CD4-positive, alpha-beta T cell (primary cell): ENCODE measurements at regions not wholly inside any gene's neighbourhood (a gene's known extent, or its start where the extent isn't known, plus 50 kb on each side); places are given as distances from the start of the nearest gene placed in this dataset.

Experiments used
- ATAC-seq: fragments of 200-7000 bp; cut with Tn5 transposase; one replicate; pipeline ENCODE4 v1.10.0; 2022; ENCODE audit warnings: mild to moderate bottlenecking; ENCODE audit not compliant: poor library complexity
- CTCF ChIA-PET: fragments of 350-600 bp; sonication (Branson Sonifier 250); formaldehyde crosslinking; loops from one replicate; lab custom pipeline; 2021; ENCODE audit warnings: antibody characterized with exemption, inconsistent platforms; lab: Charles Lee
- POLR2A ChIA-PET: fragments of 350-600 bp; sonication (Branson Sonifier 250); formaldehyde crosslinking; loops from one replicate; lab custom pipeline; 2021; ENCODE audit warnings: antibody characterized with exemption, inconsistent platforms; lab: Charles Lee
- DNase-seq, 14 experiments: peaks; one replicate each; pipeline ENCODE4 v3.0.0-alpha.2; 2013 to 2020; ENCODE audit warnings: mixed read lengths in 2 of 14
- H3K27ac ChIP-seq, 2 donors: one replicate each; pipeline versions ENCODE4 v1.5.1 to v1.7.0; 2013; ENCODE audit warnings: low read length in 2 of 2, low read depth in 1 of 2, mild to moderate bottlenecking in 1 of 2
- H3K27me3 ChIP-seq, 2 experiments: 1 replicate in 1 of 2; 2 replicates in 1 of 2; pipeline versions ENCODE4 v1.6.1 to v1.7.0; 2013; ENCODE audit warnings: low read length in 2 of 2, control low read depth in 1 of 2, mild to moderate bottlenecking in 1 of 2, moderate library complexity in 1 of 2; ENCODE audit not compliant: insufficient read depth in 2 of 2, control insufficient read depth in 1 of 2
- H3K36me3 ChIP-seq: one replicate; pipeline ENCODE4 v1.6.1; 2013; ENCODE audit warnings: low read length, control low read depth; ENCODE audit not compliant: insufficient read depth
- H3K4me1 ChIP-seq: one replicate; pipeline ENCODE4 v1.6.1; 2013; ENCODE audit warnings: low read length, control low read depth; ENCODE audit not compliant: insufficient read depth
- H3K4me3 ChIP-seq: one replicate; pipeline ENCODE4 v1.5.1; 2013; ENCODE audit warnings: mild to moderate bottlenecking, low read length, moderate library complexity
- H3K9me3 ChIP-seq, 2 experiments: 1 replicate in 1 of 2; 2 replicates in 1 of 2; pipeline versions ENCODE4 v1.6.1 to v1.7.0; 2013; ENCODE audit warnings: low read length in 2 of 2, mild to moderate bottlenecking in 2 of 2, control low read depth in 1 of 2, moderate library complexity in 1 of 2; ENCODE audit not compliant: control insufficient read depth in 1 of 2, insufficient read depth in 1 of 2
- H3K27ac Mint-ChIP-seq: one replicate; pipeline ENCODE4 v1.8.0; 2020; ENCODE audit warnings: mixed read lengths
- H3K27me3 Mint-ChIP-seq: one replicate; pipeline ENCODE4 v1.8.0; 2021; ENCODE audit warnings: mixed read lengths
- H3K36me3 Mint-ChIP-seq: one replicate; pipeline ENCODE4 v1.8.0; 2021; ENCODE audit warnings: low read depth, mixed read lengths
- H3K4me1 Mint-ChIP-seq: one replicate; pipeline ENCODE4 v1.8.0; 2021; ENCODE audit warnings: low read depth, mixed read lengths
- H3K4me3 Mint-ChIP-seq: one replicate; pipeline ENCODE4 v1.8.0; 2020; ENCODE audit warnings: mild to moderate bottlenecking, mixed read lengths
- H3K9me3 Mint-ChIP-seq: one replicate; pipeline ENCODE4 v1.8.0; 2020; ENCODE audit warnings: mixed read lengths
- intact Hi-C, 2 experiments: fragments of 100-400 bp; cut with DNase I in 1 of 2; cut with micrococcal nuclease in 1 of 2; formaldehyde crosslinking; loops; one replicate each; pipeline versions ENCODE4 v1.15.1 to v1.9.0; 2023 to 2025; cut with DNase I, micrococcal nuclease
- TF ChIP-seq, protein P1 (sequence below): fragments of 200-600 bp; IDR thresholded peaks from one replicate; pipeline ENCODE4 v1.8.0; 2022; ENCODE audit warnings: antibody characterized with exemption, mild to moderate bottlenecking

DNA sequence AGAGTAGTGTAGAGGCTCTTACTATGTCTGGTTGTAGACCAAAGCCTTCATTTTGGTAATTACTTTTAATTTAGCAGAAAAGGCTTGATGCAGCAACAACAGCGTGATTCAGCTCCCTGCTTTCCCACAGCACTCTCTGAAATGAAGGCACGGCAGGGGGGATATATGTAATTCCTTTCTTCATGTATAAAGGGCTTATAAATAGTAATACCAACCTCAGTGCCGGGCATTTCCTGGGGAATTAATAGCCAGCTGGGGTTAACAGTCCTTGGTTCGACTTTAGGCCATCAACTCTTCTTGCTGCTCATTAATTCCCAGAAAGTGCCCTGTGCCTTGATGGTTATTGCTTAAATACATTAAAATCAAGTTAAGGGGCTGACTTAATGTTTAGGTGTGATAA, 669.0 kb downstream of the ZNF674 start:
- TF ChIP-seq, protein P1, sequence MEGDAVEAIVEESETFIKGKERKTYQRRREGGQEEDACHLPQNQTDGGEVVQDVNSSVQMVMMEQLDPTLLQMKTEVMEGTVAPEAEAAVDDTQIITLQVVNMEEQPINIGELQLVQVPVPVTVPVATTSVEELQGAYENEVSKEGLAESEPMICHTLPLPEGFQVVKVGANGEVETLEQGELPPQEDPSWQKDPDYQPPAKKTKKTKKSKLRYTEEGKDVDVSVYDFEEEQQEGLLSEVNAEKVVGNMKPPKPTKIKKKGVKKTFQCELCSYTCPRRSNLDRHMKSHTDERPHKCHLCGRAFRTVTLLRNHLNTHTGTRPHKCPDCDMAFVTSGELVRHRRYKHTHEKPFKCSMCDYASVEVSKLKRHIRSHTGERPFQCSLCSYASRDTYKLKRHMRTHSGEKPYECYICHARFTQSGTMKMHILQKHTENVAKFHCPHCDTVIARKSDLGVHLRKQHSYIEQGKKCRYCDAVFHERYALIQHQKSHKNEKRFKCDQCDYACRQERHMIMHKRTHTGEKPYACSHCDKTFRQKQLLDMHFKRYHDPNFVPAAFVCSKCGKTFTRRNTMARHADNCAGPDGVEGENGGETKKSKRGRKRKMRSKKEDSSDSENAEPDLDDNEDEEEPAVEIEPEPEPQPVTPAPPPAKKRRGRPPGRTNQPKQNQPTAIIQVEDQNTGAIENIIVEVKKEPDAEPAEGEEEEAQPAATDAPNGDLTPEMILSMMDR = no peak
- H3K27me3 ChIP-seq = no peaks in the 10 kb centered on the region
- ChIA-PET POLR2A (no interaction called here), CTCF (no interaction called here)
- no peak for DNase-seq
- H3K27ac ChIP-seq = no peak overlapping the region
- Mint-ChIP-seq H3K4me1 (no peaks in the 10 kb centered on the region), H3K4me3 (no peak overlapping the region), H3K27me3 (no peaks in the 10 kb centered on the region), H3K27ac (no peak overlapping the region), H3K36me3 (no peaks in the 10 kb centered on the region), H3K9me3 (no peaks in the 10 kb centered on the region)
- no peaks in the 10 kb centered on the region for H3K36me3 ChIP-seq
- H3K4me1 ChIP-seq = no peaks in the 10 kb centered on the region
- no peak for ATAC-seq
- intact Hi-C loops = no loop called here
- no peaks in the 10 kb centered on the region for H3K9me3 ChIP-seq
- no peak overlapping the region for H3K4me3 ChIP-seq

DNA sequence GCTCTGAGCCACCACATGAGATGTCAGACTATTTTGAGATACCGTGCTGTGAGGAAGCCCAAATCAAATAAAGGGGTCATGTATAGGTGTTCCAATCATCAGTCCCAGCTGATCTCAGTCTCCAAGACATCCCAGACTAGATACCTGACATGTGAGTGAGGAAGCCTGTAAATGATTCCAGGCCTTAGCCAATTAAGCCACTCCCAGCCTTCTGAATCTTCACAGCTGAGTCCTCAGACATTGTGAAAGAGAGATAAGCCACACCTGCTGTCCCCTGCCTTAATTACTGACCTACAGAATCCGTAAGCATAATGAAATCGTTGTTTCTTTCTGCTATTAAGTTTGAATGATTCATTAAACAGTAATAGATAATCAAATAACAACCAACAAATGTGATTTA, 671.4 kb downstream of the ZNF674 start:
- POLR2A ChIA-PET = no interaction called here
- Histone ChIP-seq H3K9me3 (no peaks in the 10 kb centered on the region), H3K27ac (no peak overlapping the region), H3K36me3 (no peaks in the 10 kb centered on the region), H3K4me1 (no peaks in the 10 kb centered on the region), H3K4me3 (no peak overlapping the region), H3K27me3 (no peaks in the 10 kb centered on the region)
- intact Hi-C loops = no loop called here
- no peak for DNase-seq
- Mint-ChIP-seq H3K27ac (no peak overlapping the region), H3K36me3 (no peaks in the 10 kb centered on the region), H3K4me3 (no peak overlapping the region), H3K27me3 (no peaks in the 10 kb centered on the region), H3K4me1 (no peaks in the 10 kb centered on the region), H3K9me3 (no peaks in the 10 kb centered on the region)
- CTCF ChIA-PET = no interaction called here
- TF ChIP-seq, protein P1 = no peak
- no peak for ATAC-seq

DNA sequence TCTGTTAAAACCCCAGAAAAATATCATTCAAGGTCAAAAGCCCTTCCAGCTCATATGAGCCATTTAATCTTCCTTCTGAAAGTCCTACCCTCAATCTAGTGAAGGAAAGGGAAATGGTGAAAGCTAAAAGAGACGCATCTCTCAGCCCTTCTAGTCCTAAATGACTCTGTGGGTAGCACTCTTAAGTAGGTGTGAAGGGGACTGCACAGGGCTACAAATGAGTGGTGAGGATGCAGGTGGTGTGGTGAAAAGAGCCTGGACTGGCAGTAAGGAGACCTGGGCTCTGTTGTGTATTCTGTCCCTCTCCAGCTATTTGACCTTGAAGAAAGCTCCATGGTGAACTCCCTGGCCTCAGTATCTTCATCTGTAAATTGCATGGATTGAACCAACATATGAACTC, 671.8 kb upstream of the DIPK2B start:
- Mint-ChIP-seq H3K4me1 (no peaks in the 10 kb centered on the region), H3K9me3 (no peaks in the 10 kb centered on the region), H3K27me3 (no peaks in the 10 kb centered on the region), H3K4me3 (no peak overlapping the region), H3K36me3 (no peaks in the 10 kb centered on the region), H3K27ac (no peak overlapping the region)
- TF ChIP-seq, protein P1 = no peak
- H3K36me3 ChIP-seq = no peaks in the 10 kb centered on the region
- ChIA-PET POLR2A (no interaction called here), CTCF (no interaction called here)
- no peak overlapping the region for H3K27ac ChIP-seq
- no peaks in the 10 kb centered on the region for H3K9me3 ChIP-seq
- peak in 1 of 14 experiments; percentile 23 for DNase-seq
- ATAC-seq = no peak
- no peak overlapping the region for H3K4me3 ChIP-seq
- intact Hi-C loops = no loop called here
- H3K27me3 ChIP-seq = no peaks in the 10 kb centered on the region
- no peaks in the 10 kb centered on the region for H3K4me1 ChIP-seq
